GM06990 (cell line): ENCODE measurements at regions not wholly inside any gene's neighbourhood (a gene's known extent, or its start where the extent isn't known, plus 50 kb on each side); places are given as distances from the start of the nearest gene placed in this dataset.

Experiments used
- DNase-seq: peaks from one replicate; pipeline ENCODE4 v3.0.0-alpha.2; 2011; ENCODE audit not compliant: insufficient read length; ENCODE audit errors: extremely low read depth
- H3K27me3 ChIP-seq: replicated peaks from 2 replicates; pipeline ENCODE4 v1.6.0; 2011; ENCODE audit warnings: low read length; ENCODE audit not compliant: control insufficient read depth, insufficient read depth
- H3K36me3 ChIP-seq: 2 replicates; pipeline ENCODE4 v1.5.1; 2011; ENCODE audit warnings: low read length; ENCODE audit not compliant: control insufficient read depth, insufficient read depth
- H3K4me3 ChIP-seq: replicated peaks from 2 replicates; pipeline ENCODE4 v1.5.1; 2011; ENCODE audit warnings: low read depth, mild to moderate bottlenecking, control low read depth, low read length
- CTCF ChIP-seq: IDR thresholded peaks from 2 replicates; pipeline ENCODE4 v1.5.1; 2011; ENCODE audit warnings: low read length, control low read depth, mild to moderate bottlenecking, inconsistent platforms; ENCODE audit not compliant: insufficient read depth, poor library complexity, severe bottlenecking

DNA sequence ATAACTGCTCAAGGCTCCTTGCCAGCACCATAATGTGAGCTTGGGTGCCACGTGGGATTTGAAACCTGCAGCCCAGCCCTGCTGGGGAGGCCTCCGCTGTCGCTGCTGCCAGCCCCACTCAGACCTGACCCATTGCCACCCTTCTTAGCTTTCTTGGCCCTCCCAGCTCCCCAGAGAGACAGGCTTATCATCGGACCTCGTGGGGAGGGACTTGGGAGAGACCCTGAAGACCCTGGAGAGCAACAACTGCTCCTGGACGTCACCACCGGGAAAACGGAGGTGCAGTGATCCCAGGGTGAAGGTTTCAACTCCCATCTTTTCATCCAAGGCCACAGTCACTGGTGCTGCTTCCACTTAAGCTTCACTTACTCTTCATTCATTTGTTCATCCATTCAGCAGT is 596.1 kb downstream of the PTPRU start:
- DNase-seq: no peak
- no peaks in the 10 kb centered on the region; the same call in 1 of the 2 replicates for H3K27me3 ChIP-seq
- no peak overlapping the region for H3K4me3 ChIP-seq
- no peaks in the 10 kb centered on the region for H3K36me3 ChIP-seq
- TF ChIP-seq CTCF: no peak

GRCh38 chr1:29831500-29832117 is 595.3 kb downstream of the PTPRU start:
- H3K27me3 ChIP-seq: no peaks in the 10 kb centered on the region; the same call in 1 of the 2 replicates
- H3K36me3 ChIP-seq: no peaks in the 10 kb centered on the region
- no peak for DNase-seq
- H3K4me3 ChIP-seq: no peak overlapping the region
- TF ChIP-seq CTCF: no peak

DNA sequence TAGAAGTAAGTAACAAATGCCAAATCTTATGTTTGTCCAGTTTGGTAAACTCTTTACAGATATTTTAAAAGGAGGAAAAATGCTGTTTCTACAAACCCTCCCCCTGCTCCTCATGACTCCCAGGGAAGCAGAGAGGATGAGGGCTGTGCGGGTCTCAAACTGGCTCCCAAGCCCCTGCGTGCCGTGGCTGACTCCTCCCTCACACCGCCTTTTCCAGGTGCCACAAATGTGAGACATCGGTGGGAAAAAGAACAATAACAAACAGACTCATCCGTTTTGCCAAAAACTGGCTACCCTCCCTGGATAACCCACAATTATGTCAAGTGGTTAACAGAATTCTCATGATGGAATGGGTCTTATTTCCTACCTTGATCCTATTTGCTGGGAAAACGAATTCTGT is 594.6 kb downstream of the PTPRU start:
- no peaks in the 10 kb centered on the region for H3K36me3 ChIP-seq
- DNase-seq: no peak
- no peaks in the 10 kb centered on the region; the same call in 1 of the 2 replicates for H3K27me3 ChIP-seq
- TF ChIP-seq CTCF: no peak
- H3K4me3 ChIP-seq: no peak overlapping the region

DNA sequence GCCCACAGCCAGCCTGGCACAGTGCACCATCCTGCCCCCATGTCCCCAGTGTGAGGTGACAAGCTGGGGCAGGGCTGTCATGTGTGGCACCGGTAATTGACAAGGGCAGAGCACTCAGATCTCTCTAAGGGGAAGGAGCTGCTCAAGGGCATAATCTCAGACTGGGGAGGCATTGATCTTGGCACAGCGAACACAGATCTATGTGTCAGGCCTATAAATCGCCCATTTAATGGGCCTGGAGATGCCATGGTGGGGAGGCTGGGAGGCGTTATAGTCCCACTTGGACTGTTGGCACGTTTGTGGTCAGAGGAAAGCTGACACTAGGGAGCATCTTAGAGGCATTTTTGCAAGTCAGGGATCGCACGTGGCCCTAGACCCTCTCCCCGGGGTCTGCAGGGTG is 594.1 kb downstream of the PTPRU start:
- no peak for DNase-seq
- H3K4me3 ChIP-seq: no peak overlapping the region
- TF ChIP-seq CTCF: no peak
- H3K36me3 ChIP-seq: no peaks in the 10 kb centered on the region
- H3K27me3 ChIP-seq: no peaks in the 10 kb centered on the region; the same call in 1 of the 2 replicates

- no peaks in the 10 kb centered on the region; the same call in 1 of the 2 replicates for H3K27me3 ChIP-seq
- H3K4me3 ChIP-seq: no peak overlapping the region
- no peak for TF ChIP-seq CTCF
- DNase-seq: no peak
- H3K36me3 ChIP-seq: no peaks in the 10 kb centered on the region
These were observed 593.4 kb downstream of the PTPRU start for GRCh38 chr1:29829448-29830344.
